SK-MEL-5 (cell line): ENCODE measurements at regions not wholly inside any gene's neighbourhood (a gene's known extent, or its start where the extent isn't known, plus 50 kb on each side); places are given as distances from the start of the nearest gene placed in this dataset.

Source experiments
- DNase-seq: peaks from one replicate; pipeline ENCODE4 v3.0.0-alpha.2; 2016; ENCODE audit warnings: low read depth, low spot score
- in situ Hi-C: cut with HindIII; loops from 2 replicates; pipeline ENCODE4 v1.10.0; 2016; ENCODE audit warnings: low sequenced_read_pairs, high pct_unique_total_duplicates, low pct_unique_long_range_greater_than_20kb

- in situ Hi-C loops = no loop called here
- DNase-seq = no peak
These were observed 1447.5 kb downstream of the EFNB2 start for GRCh38 chr13:105087945-105088344.

GRCh38 chr13:105084931-105085330 is 1450.5 kb downstream of the EFNB2 start:
- no peak for DNase-seq
- in situ Hi-C loops = no loop called here

GRCh38 chr13:105083992-105084391 is 1451.5 kb downstream of the EFNB2 start:
- in situ Hi-C loops = no loop called here
- DNase-seq = no peak

- in situ Hi-C loops = no loop called here
- no peak for DNase-seq
These were observed 1460.7 kb downstream of the EFNB2 start for GRCh38 chr13:105074755-105075154.

- DNase-seq = no peak
- in situ Hi-C loops = no loop called here
These were observed 1462.4 kb downstream of the EFNB2 start for GRCh38 chr13:105073041-105073440.

- in situ Hi-C loops = no loop called here
- DNase-seq = no peak
These were observed 1465.0 kb downstream of the EFNB2 start for GRCh38 chr13:105070452-105070851.

GRCh38 chr13:105069106-105069505 is 1466.4 kb downstream of the EFNB2 start:
- in situ Hi-C loops = no loop called here
- no peak for DNase-seq

- DNase-seq = no peak
These were observed 1471.8 kb downstream of the EFNB2 start for GRCh38 chr13:105063676-105064075.

GRCh38 chr13:105059786-105060185 is 1475.7 kb downstream of the EFNB2 start:
- in situ Hi-C loops = no loop called here
- DNase-seq = no peak

More at GRCh38 chr13:105063676-105064075, 1471.8 kb downstream of the EFNB2 start:
- in situ Hi-C loops = no loop called here

- DNase-seq = no peak
- in situ Hi-C loops = no loop called here
These were observed 1476.9 kb downstream of the EFNB2 start for GRCh38 chr13:105058517-105058916.

- in situ Hi-C loops = no loop called here
- DNase-seq = peak; percentile 33
These were observed 1482.8 kb downstream of the EFNB2 start for GRCh38 chr13:105052711-105053110.

GRCh38 chr13:105050686-105051085 is 1484.8 kb downstream of the EFNB2 start:
- no peak for DNase-seq
- in situ Hi-C loops = no loop called here

GRCh38 chr13:105048677-105049076 is 1486.8 kb downstream of the EFNB2 start:
- in situ Hi-C loops = no loop called here
- no peak for DNase-seq

- in situ Hi-C loops = no loop called here
- DNase-seq = no peak
These were observed 1487.7 kb downstream of the EFNB2 start for GRCh38 chr13:105047676-105048295.

GRCh38 chr13:105037110-105037509 is 1498.4 kb downstream of the EFNB2 start:
- in situ Hi-C loops = no loop called here
- DNase-seq = no peak

GRCh38 chr13:105035092-105035491 is 1500.4 kb downstream of the EFNB2 start:
- in situ Hi-C loops = no loop called here
- DNase-seq = no peak

- in situ Hi-C loops = no loop called here
- DNase-seq = no peak
These were observed 1501.5 kb downstream of the EFNB2 start for GRCh38 chr13:105033999-105034398.

GRCh38 chr13:105031306-105031705 is 1504.2 kb downstream of the EFNB2 start:
- in situ Hi-C loops = no loop called here

GRCh38 chr13:105030851-105031250 is 1504.6 kb downstream of the EFNB2 start:
- DNase-seq = no peak
- in situ Hi-C loops = no loop called here

More at GRCh38 chr13:105031306-105031705, 1504.2 kb downstream of the EFNB2 start:
- no peak for DNase-seq

- in situ Hi-C loops = no loop called here
- DNase-seq = no peak
These were observed 1516.4 kb downstream of the EFNB2 start for GRCh38 chr13:105019073-105019472.
